ENCODE measurements at regions not wholly inside any gene's neighbourhood (a gene's known extent, or its start where the extent isn't known, plus 50 kb on each side); places are given as distances from the start of the nearest gene placed in this dataset.
"Not testable (repeated sequence)": the region's sequence is repeated elsewhere in the genome, so short reads cannot be mapped to it uniquely, and the experiment has no call there.

DNA sequence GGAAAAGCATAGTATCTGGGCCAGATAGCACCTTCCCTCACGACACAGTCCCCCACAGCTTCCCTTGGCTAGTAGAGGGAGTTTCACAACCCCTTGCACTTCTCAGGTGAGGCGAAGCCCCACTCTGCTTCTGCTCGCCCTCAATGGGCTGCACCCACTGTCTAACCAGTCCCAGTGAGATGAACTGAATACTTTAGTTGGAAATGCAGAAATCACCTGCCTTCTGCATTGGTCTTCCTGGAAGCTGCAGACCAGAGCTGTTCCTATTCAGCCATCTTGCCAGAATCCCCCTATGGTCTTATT is 243.2 kb upstream of the FAM78B start:
- intact Hi-C loops (cut with micrococcal nuclease), result no loop called here
- DNase-seq (ENCODE audit: low read depth, low spot score) (no peak), ATAC-seq (no peak)
- H3K27me3 ChIP-seq (ENCODE audit: insufficient read depth, low read length), result no peaks in the 10 kb centered on the region; the same call in 1 of the 2 replicates
- H4K20me1 ChIP-seq (ENCODE audit: insufficient read depth), result no peaks in the 10 kb centered on the region
- BruUV-seq (replicated peaks), result no TSS peak
- no peak overlapping the region for H3K4me2 ChIP-seq (ENCODE audit: low read length)
- H3K79me2 ChIP-seq (ENCODE audit: insufficient read depth, low read length), result no peaks in the 10 kb centered on the region
- H3K4me3 ChIP-seq (replicated peaks in 1 of 2; ENCODE audit: low read depth in 1 of 2, low read length in 2 of 2), result no peak overlapping the region
- no peak overlapping the region for H3K9ac ChIP-seq (ENCODE audit: low read length)
- ChIA-PET CTCF (no interaction called here), POLR2A (no interaction called here), RAD21 (ENCODE audit: low non-redundant PET in 1 of 2, low total read pairs in 2 of 2, uncharacterized antibody in 2 of 2, unreplicated experiment in 2 of 2) (no interaction called here)
- H3K27ac ChIP-seq (ENCODE audit: low read depth, low read length), result no peak overlapping the region
- no peak for TF ChIP-seq ELF1 (IDR thresholded peaks at IDR 0.05; ENCODE audit: borderline replicate concordance, low read depth)
- no peak for TF ChIP-seq TCF7L2 (IDR thresholded peaks at IDR 0.05; ENCODE audit: borderline replicate concordance, extremely low read depth, insufficient read depth, insufficient read length)
- TF ChIP-seq RAD21 (IDR thresholded peaks at IDR 0.05; ENCODE audit: low read depth), result no peak
- no peak for TF ChIP-seq REST (IDR thresholded peaks at IDR 0.05; ENCODE audit: low read depth)
- no peak for TF ChIP-seq EZH2 (IDR thresholded peaks at IDR 0.05)
- no peak for TF ChIP-seq EZH2phosphoT487 (IDR thresholded peaks at IDR 0.05; ENCODE audit: borderline replicate concordance)
- no peak for TF ChIP-seq EGR1 (IDR thresholded peaks at IDR 0.05; ENCODE audit: low read depth)
- TF ChIP-seq MAX (IDR thresholded peaks at IDR 0.05), result no peak
- no peak for TF ChIP-seq POLR2A (IDR thresholded peaks at IDR 0.05; ENCODE audit: borderline replicate concordance, extremely low read depth, insufficient read depth, insufficient read length)
- TF ChIP-seq ZFX (IDR thresholded peaks at IDR 0.05), result no peak
- no peak for TF ChIP-seq FOSL1 (IDR thresholded peaks at IDR 0.05; ENCODE audit: low read depth)
- TF ChIP-seq SRF (IDR thresholded peaks at IDR 0.05; ENCODE audit: low read depth), result no peak
- TF ChIP-seq SIN3A (IDR thresholded peaks at IDR 0.05; ENCODE audit: low read depth), result no peak
- TF ChIP-seq CBX3 (IDR thresholded peaks at IDR 0.05; ENCODE audit: low read depth), result no peak
- TF ChIP-seq ZNF274 (IDR thresholded peaks at IDR 0.05; ENCODE audit: low read depth, low read length), result no peak
- TF ChIP-seq POLR2AphosphoS5 (IDR thresholded peaks at IDR 0.05; ENCODE audit: low read depth, low read length), result no peak
- no peak for TF ChIP-seq ZBTB33 (IDR thresholded peaks at IDR 0.05; ENCODE audit: extremely low read depth, insufficient replicate concordance, low read length)
- no peak for TF ChIP-seq JUND (IDR thresholded peaks at IDR 0.05)
- H3K36me3 ChIP-seq (ENCODE audit: control insufficient read depth in 1 of 2, insufficient read depth in 2 of 2, low read length in 2 of 2), result no peaks in the 10 kb centered on the region
- H3K9me3 ChIP-seq (ENCODE audit: control insufficient read depth in 1 of 2, insufficient read depth in 1 of 2, low read depth in 1 of 2, low read length in 2 of 2), result no peaks in the 10 kb centered on the region
- H3K4me1 ChIP-seq (ENCODE audit: control insufficient read depth in 1 of 2, insufficient read depth in 2 of 2, low read length in 2 of 2), result no peaks in the 10 kb centered on the region
- no peaks in the 10 kb centered on the region for H3K9me2 ChIP-seq (ENCODE audit: insufficient read depth)
- no peak overlapping the region for H2AFZ ChIP-seq (ENCODE audit: low read depth, low read length, poor library complexity, severe bottlenecking)

- H3K9me2 ChIP-seq (ENCODE audit: insufficient read depth); intact Hi-C loops (cut with micrococcal nuclease); H3K79me2 ChIP-seq (ENCODE audit: insufficient read depth, low read length); RAD21 ChIA-PET (ENCODE audit: low non-redundant PET in 1 of 2, low total read pairs in 2 of 2, uncharacterized antibody in 2 of 2, unreplicated experiment in 2 of 2); H3K27me3 ChIP-seq (ENCODE audit: insufficient read depth, low read length); H3K27ac ChIP-seq (ENCODE audit: low read depth, low read length); H3K4me2 ChIP-seq (ENCODE audit: low read length); DNase-seq (ENCODE audit: low read depth, low spot score); ATAC-seq; H3K4me3 ChIP-seq (replicated peaks in 1 of 2; ENCODE audit: low read depth in 1 of 2, low read length in 2 of 2); POLR2A ChIA-PET; H4K20me1 ChIP-seq (ENCODE audit: insufficient read depth); H3K36me3 ChIP-seq (ENCODE audit: control insufficient read depth in 1 of 2, insufficient read depth in 2 of 2, low read length in 2 of 2); H3K9ac ChIP-seq (ENCODE audit: low read length); H3K9me3 ChIP-seq (ENCODE audit: control insufficient read depth in 1 of 2, insufficient read depth in 1 of 2, low read depth in 1 of 2, low read length in 2 of 2); H2AFZ ChIP-seq (ENCODE audit: low read depth, low read length, poor library complexity, severe bottlenecking); H3K4me1 ChIP-seq (ENCODE audit: control insufficient read depth in 1 of 2, insufficient read depth in 2 of 2, low read length in 2 of 2); BruUV-seq (replicated peaks); CTCF ChIA-PET: not testable (repeated sequence)
Measured at GRCh38 chr1:166416831-166417230, 250.0 kb upstream of the FAM78B start.
